Naive thymus-derived CD4-positive, alpha-beta T cell (primary cell): ENCODE measurements at regions not wholly inside any gene's neighbourhood (a gene's known extent, or its start where the extent isn't known, plus 50 kb on each side); places are given as distances from the start of the nearest gene placed in this dataset.

Experiments
- ATAC-seq: fragments of 150-1000 bp; cut with Tn5 transposase; 2 replicates; pipeline ENCODE4 v1.10.0; 2021; ENCODE audit warnings: mild to moderate bottlenecking, moderate library complexity
- CTCF ChIA-PET: fragments of 350-600 bp; sonication (Branson Sonifier 250); formaldehyde crosslinking; loops from one replicate; lab custom pipeline; 2021; ENCODE audit warnings: antibody characterized with exemption; lab: Charles Lee
- POLR2A ChIA-PET: fragments of 350-600 bp; sonication (Branson Sonifier 250); formaldehyde crosslinking; loops from one replicate; lab custom pipeline; 2021; ENCODE audit warnings: antibody characterized with exemption, inconsistent platforms; lab: Charles Lee
- DNase-seq, 9 donors: peaks; one replicate each; pipeline versions ENCODE4 v3.0.0 to v3.0.0-alpha.2; 2020 to 2022; ENCODE audit warnings: mixed read lengths in 1 of 9
- H3K27ac ChIP-seq: one replicate; pipeline ENCODE4 v1.7.0; 2013; ENCODE audit warnings: mild to moderate bottlenecking, low read depth, low read length, moderate library complexity
- H3K27me3 ChIP-seq, 2 donors: one replicate each; pipeline ENCODE4 v1.7.0; 2013; ENCODE audit warnings: low read length in 2 of 2, mild to moderate bottlenecking in 2 of 2, moderate library complexity in 2 of 2; ENCODE audit not compliant: control insufficient read depth in 2 of 2, insufficient read depth in 2 of 2
- H3K36me3 ChIP-seq, 3 experiments: 1 replicate in 2 of 3; 2 replicates in 1 of 3; pipeline ENCODE4 v1.7.0; 2013; ENCODE audit warnings: low read length in 3 of 3, mild to moderate bottlenecking in 3 of 3, moderate library complexity in 1 of 3; ENCODE audit not compliant: insufficient read depth in 3 of 3, control insufficient read depth in 2 of 3
- H3K4me1 ChIP-seq, 2 donors: one replicate each; pipeline ENCODE4 v1.7.0; 2013; ENCODE audit warnings: low read length in 2 of 2, mild to moderate bottlenecking in 2 of 2, moderate library complexity in 1 of 2; ENCODE audit not compliant: control insufficient read depth in 2 of 2, insufficient read depth in 2 of 2
- H3K4me3 ChIP-seq: 2 replicates; pipeline ENCODE4 v1.7.0; 2013; ENCODE audit warnings: mild to moderate bottlenecking, low read length
- H3K9me3 ChIP-seq, 3 experiments: 1 replicate in 2 of 3; 2 replicates in 1 of 3; pipeline ENCODE4 v1.7.0; 2013; ENCODE audit warnings: low read length in 3 of 3; ENCODE audit not compliant: control insufficient read depth in 2 of 3
- H3K27ac Mint-ChIP-seq, 9 donors: one replicate each; pipeline ENCODE4 v1.8.0; 2020 to 2022; ENCODE audit warnings: mixed read lengths in 9 of 9, mild to moderate bottlenecking in 8 of 9, moderate library complexity in 5 of 9, inconsistent platforms in 2 of 9
- H3K27me3 Mint-ChIP-seq, 5 donors: one replicate each; pipeline ENCODE4 v1.8.0; 2021 to 2022; ENCODE audit warnings: mixed read lengths in 5 of 5, mild to moderate bottlenecking in 1 of 5
- H3K36me3 Mint-ChIP-seq, 5 donors: one replicate each; pipeline ENCODE4 v1.8.0; 2020 to 2022; ENCODE audit warnings: mixed read lengths in 5 of 5, mild to moderate bottlenecking in 3 of 5, inconsistent platforms in 1 of 5
- H3K4me1 Mint-ChIP-seq, 7 donors: one replicate each; pipeline ENCODE4 v1.8.0; 2020 to 2022; ENCODE audit warnings: mixed read lengths in 7 of 7, mild to moderate bottlenecking in 3 of 7, inconsistent platforms in 1 of 7
- H3K4me3 Mint-ChIP-seq, 10 donors: one replicate each; pipeline ENCODE4 v1.8.0; 2020 to 2022; ENCODE audit warnings: mild to moderate bottlenecking in 10 of 10, mixed read lengths in 10 of 10, moderate library complexity in 6 of 10, inconsistent platforms in 2 of 10
- H3K9me3 Mint-ChIP-seq, 11 donors: one replicate each; pipeline ENCODE4 v1.8.0; 2020 to 2022; ENCODE audit warnings: mixed read lengths in 11 of 11, mild to moderate bottlenecking in 4 of 11, inconsistent platforms in 1 of 11, moderate library complexity in 1 of 11
- intact Hi-C, 2 donors: fragments of 100-400 bp; cut with micrococcal nuclease; formaldehyde crosslinking; loops; one replicate each; pipeline ENCODE4 v1.15.1; 2023

DNA sequence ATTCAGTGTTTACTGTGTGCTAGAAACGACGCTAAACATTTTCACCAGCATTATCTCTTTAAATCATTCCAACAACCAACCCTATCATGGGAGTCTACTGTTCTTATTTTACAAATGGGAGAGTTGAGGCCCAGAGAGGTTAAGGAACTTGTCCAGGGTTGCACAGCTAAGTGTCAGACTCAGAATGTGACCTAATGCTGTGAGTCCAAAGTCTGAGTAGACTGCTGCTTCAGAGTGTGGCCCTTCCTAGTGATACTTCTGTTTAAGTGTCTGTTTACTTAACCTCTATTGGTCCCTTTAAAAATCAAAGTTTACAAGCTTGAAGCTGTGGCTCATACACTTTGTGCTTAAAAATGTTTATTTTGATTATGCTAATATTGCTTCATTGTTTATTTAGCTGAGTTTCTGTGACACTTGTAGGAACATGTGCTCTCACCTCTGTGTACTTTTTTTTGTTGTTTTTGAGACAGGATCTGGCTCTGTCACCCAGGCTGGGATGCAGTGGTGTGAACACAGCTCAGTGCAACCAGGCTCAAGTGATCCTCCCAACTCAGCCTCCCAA, 84.4 kb upstream of the SYPL1 start:
- DNase-seq, result no peak
- intact Hi-C loops, result no loop called here
- peaks cover 11 to 38% (median 31%) of the 10 kb centered on the region in 5 donors for H3K27me3 Mint-ChIP-seq

GRCh38 chr7:106193661-106194060, 81.5 kb upstream of the SYPL1 start:
- ChIA-PET CTCF (no interaction called here), POLR2A (no interaction called here)
- H3K36me3 Mint-ChIP-seq, result no peaks in the 10 kb centered on the region
- Histone ChIP-seq H3K9me3 (no peaks in the 10 kb centered on the region), H3K4me3 (no peak overlapping the region), H3K4me1 (no peaks in the 10 kb centered on the region), H3K27me3 (no peaks in the 10 kb centered on the region), H3K36me3 (no peaks in the 10 kb centered on the region), H3K27ac (no peak overlapping the region)
- no peaks in the 10 kb centered on the region for H3K9me3 Mint-ChIP-seq
- DNase-seq, result no peak
- intact Hi-C loops, result no loop called here
- H3K27ac Mint-ChIP-seq, result no peak overlapping the region
- H3K4me3 Mint-ChIP-seq, result no peak overlapping the region
- ATAC-seq, result no peak
- H3K4me1 Mint-ChIP-seq, result peaks cover 0 to 4% (median 0%) of the 10 kb centered on the region in 7 donors
- H3K27me3 Mint-ChIP-seq, result peaks cover 12 to 38% (median 34%) of the 10 kb centered on the region in 5 donors

More for the DNA sequence above, 84.4 kb upstream of the SYPL1 start:
- Mint-ChIP-seq H3K9me3 (no peaks in the 10 kb centered on the region), H3K27ac (no peak overlapping the region), H3K36me3 (no peaks in the 10 kb centered on the region), H3K4me3 (no peak overlapping the region), H3K4me1 (peaks cover 0 to 4% (median 0%) of the 10 kb centered on the region in 7 donors)
- Histone ChIP-seq H3K36me3 (no peaks in the 10 kb centered on the region), H3K27me3 (no peaks in the 10 kb centered on the region), H3K4me3 (no peak overlapping the region), H3K9me3 (no peaks in the 10 kb centered on the region), H3K27ac (no peak overlapping the region), H3K4me1 (no peaks in the 10 kb centered on the region)
- no peak for ATAC-seq
- ChIA-PET CTCF (no interaction called here), POLR2A (no interaction called here)

DNA sequence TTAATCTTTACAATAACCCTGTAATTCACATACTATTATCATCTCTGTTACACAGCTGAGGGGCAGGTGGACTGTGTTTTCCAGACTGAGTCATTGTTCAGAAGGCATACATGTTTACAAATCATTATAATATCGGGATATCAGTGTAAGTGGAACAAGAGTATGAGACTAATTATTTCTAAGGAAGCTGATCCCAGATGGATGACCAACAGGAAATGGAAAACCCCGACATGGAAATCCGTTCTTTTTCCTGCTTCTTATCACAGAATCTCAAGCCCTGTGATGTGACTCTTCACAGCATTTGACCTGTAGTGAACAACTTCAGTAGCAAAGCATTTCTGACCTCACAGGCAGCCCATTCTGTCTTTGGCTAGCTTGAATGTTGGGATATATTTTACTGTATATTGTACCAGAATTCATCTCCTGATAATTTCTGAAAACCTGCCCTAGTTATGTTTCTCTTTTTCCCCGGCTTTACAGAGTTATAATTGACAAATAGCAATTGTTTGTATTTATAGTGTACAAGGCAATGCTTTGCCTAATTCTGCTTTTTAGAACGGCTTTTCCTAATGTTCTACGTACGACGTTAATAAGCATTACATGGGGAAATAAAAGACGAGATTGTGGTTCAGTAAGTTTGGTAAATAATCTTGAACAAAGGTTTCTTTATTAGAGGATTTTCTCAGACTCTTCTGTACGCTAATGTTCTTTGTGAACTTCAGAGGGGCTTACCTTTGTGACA, 78.6 kb upstream of the SYPL1 start:
- Histone ChIP-seq H3K27me3 (no peaks in the 10 kb centered on the region), H3K4me1 (no peaks in the 10 kb centered on the region), H3K36me3 (no peaks in the 10 kb centered on the region), H3K4me3 (no peak overlapping the region), H3K27ac (no peak overlapping the region), H3K9me3 (no peaks in the 10 kb centered on the region)
- DNase-seq, result no peak
- Mint-ChIP-seq H3K36me3 (no peaks in the 10 kb centered on the region), H3K27ac (no peak overlapping the region), H3K9me3 (no peaks in the 10 kb centered on the region), H3K4me3 (no peak overlapping the region), H3K4me1 (peaks cover 0 to 4% (median 0%) of the 10 kb centered on the region in 7 donors), H3K27me3 (peaks cover 17 to 41% (median 28%) of the 10 kb centered on the region in 5 donors)
- ChIA-PET CTCF (interaction anchor here (1.0 kb wide), 1 partner anchor 14 kb away, joined by 4 read pairs; no protein-coding TSS in a partner anchor), POLR2A (no interaction called here)
- intact Hi-C loops, result no loop called here
- ATAC-seq, result no peak

- DNase-seq (no peak), ATAC-seq (no peak)
- Mint-ChIP-seq H3K27ac (no peak overlapping the region), H3K9me3 (no peaks in the 10 kb centered on the region), H3K27me3 (peaks cover 5 to 26% (median 13%) of the 10 kb centered on the region in 5 donors), H3K36me3 (no peaks in the 10 kb centered on the region), H3K4me3 (no peak overlapping the region), H3K4me1 (peaks cover 0 to 13% (median 9%) of the 10 kb centered on the region in 7 donors)
- Histone ChIP-seq H3K4me3 (no peak overlapping the region), H3K4me1 (no peaks in the 10 kb centered on the region), H3K27ac (no peak overlapping the region), H3K27me3 (no peaks in the 10 kb centered on the region), H3K9me3 (no peaks in the 10 kb centered on the region), H3K36me3 (no peaks in the 10 kb centered on the region)
- intact Hi-C loops, result no loop called here
- ChIA-PET CTCF (no interaction called here), POLR2A (no interaction called here)
These were observed 75.7 kb upstream of the SYPL1 start for GRCh38 chr7:106187613-106188350.

DNA sequence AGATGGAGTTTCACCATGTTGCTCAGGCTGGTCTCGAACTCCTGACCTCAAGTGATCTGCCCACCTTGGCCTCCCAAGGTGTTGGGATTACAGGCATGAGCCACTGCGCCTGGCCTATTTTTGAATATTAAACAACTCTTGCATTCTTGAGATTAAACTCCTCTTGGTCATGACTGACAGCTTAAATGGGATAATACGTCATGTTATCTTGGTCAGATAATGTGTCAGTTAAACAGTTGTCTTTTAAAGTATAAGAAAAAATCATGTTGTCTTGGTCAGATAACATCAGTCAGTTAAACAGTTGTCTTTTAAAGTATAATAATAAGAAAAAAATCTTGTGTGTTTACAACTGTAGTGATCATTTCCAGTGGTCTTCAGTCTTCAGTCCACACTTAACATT, 73.6 kb upstream of the SYPL1 start:
- H3K4me1 Mint-ChIP-seq, result peaks cover 0 to 13% (median 9%) of the 10 kb centered on the region in 7 donors
- Histone ChIP-seq H3K27ac (no peak overlapping the region), H3K4me3 (no peak overlapping the region), H3K9me3 (no peaks in the 10 kb centered on the region), H3K36me3 (no peaks in the 10 kb centered on the region), H3K27me3 (no peaks in the 10 kb centered on the region), H3K4me1 (no peaks in the 10 kb centered on the region)
- ATAC-seq (no peak), DNase-seq (no peak)
- CTCF ChIA-PET, result interaction anchor here (0.6 to 1.0 kb wide), 2 partner anchors 10 to 428 kb away, joined by 3 to 4 read pairs; no protein-coding TSS in a partner anchor
- intact Hi-C loops, result no loop called here
- no peak overlapping the region for H3K27ac Mint-ChIP-seq
- peaks cover 0 to 16% (median 4%) of the 10 kb centered on the region in 5 donors for H3K27me3 Mint-ChIP-seq
- H3K9me3 Mint-ChIP-seq, result no peaks in the 10 kb centered on the region
- no peaks in the 10 kb centered on the region for H3K36me3 Mint-ChIP-seq
- no peak overlapping the region for H3K4me3 Mint-ChIP-seq
- POLR2A ChIA-PET, result no interaction called here

GRCh38 chr7:106183952-106184351, 71.8 kb upstream of the SYPL1 start:
- H3K27me3 Mint-ChIP-seq, result peaks cover 0 to 10% (median 5%) of the 10 kb centered on the region in 5 donors
- H3K4me3 ChIP-seq, result no peak overlapping the region
- no peak overlapping the region for H3K4me3 Mint-ChIP-seq
- H3K36me3 ChIP-seq, result no peaks in the 10 kb centered on the region
- no peaks in the 10 kb centered on the region for H3K36me3 Mint-ChIP-seq
- ChIA-PET POLR2A (no interaction called here), CTCF (no interaction called here)
- no peak overlapping the region for H3K27ac ChIP-seq
- no peaks in the 10 kb centered on the region for H3K9me3 Mint-ChIP-seq
- no peak for ATAC-seq
- no peaks in the 10 kb centered on the region for H3K4me1 ChIP-seq
- intact Hi-C loops, result no loop called here
- peak overlapping the region in 1 of 9 donors; percentile 14 for H3K27ac Mint-ChIP-seq
- no peaks in the 10 kb centered on the region for H3K9me3 ChIP-seq
- peaks cover 0 to 3% of the 10 kb centered on the region in 2 donors for H3K27me3 ChIP-seq
- DNase-seq, result peak in 1 of 9 donors; percentile 6
- peaks cover 0 to 13% (median 9%) of the 10 kb centered on the region in 7 donors for H3K4me1 Mint-ChIP-seq
